Sciatic nerve (tissue), 2 donors: ENCODE measurements at regions not wholly inside any gene's neighbourhood (a gene's known extent, or its start where the extent isn't known, plus 50 kb on each side); places are given as distances from the start of the nearest gene placed in this dataset.
A peak's percentile ranks its signal among the peaks of the same experiment; 100 is the strongest.

Source experiments
- ATAC-seq: fragments of 200-7000 bp; cut with Tn5 transposase; one replicate; pipeline ENCODE4 v1.9.1; 2020; ENCODE audit warnings: mild to moderate bottlenecking, moderate library complexity
- DNase-seq: peaks from one replicate; pipeline ENCODE4 v3.0.0-alpha.2; 2020; ENCODE audit warnings: low spot score
- intact Hi-C: fragments of 100-400 bp; cut with DNase I; formaldehyde crosslinking; loops from one replicate; pipeline ENCODE4 v1.14.2; 2022
- donor health status: DM: no; HTN: no; CAD: no.
- donor health status: DM: no; HTN: no; CAD: no.

GRCh38 chr5:34534523-34535103 is 121.5 kb upstream of the RAI14 start:
- DNase-seq (no peak), ATAC-seq (peak; percentile 57)
- intact Hi-C loops, result no loop called here

GRCh38 chr5:34535433-34535832 is 120.7 kb upstream of the RAI14 start:
- ATAC-seq (no peak), DNase-seq (no peak)
- intact Hi-C loops, result no loop called here

GRCh38 chr5:34535944-34536623 is 120.0 kb upstream of the RAI14 start:
- DNase-seq (no peak), ATAC-seq (no peak)
- intact Hi-C loops, result no loop called here

GRCh38 chr5:34536699-34537098 is 119.4 kb upstream of the RAI14 start:
- ATAC-seq, result no peak
- intact Hi-C loops, result no loop called here

GRCh38 chr5:34538026-34538672 is 118.0 kb upstream of the RAI14 start:
- intact Hi-C loops, result no loop called here
- DNase-seq (no peak), ATAC-seq (peak; percentile 50)

More at GRCh38 chr5:34536699-34537098, 119.4 kb upstream of the RAI14 start:
- DNase-seq, result no peak

GRCh38 chr5:34539183-34539582 is 116.9 kb upstream of the RAI14 start:
- intact Hi-C loops, result no loop called here
- no peak for DNase-seq
- ATAC-seq, result no peak

DNA sequence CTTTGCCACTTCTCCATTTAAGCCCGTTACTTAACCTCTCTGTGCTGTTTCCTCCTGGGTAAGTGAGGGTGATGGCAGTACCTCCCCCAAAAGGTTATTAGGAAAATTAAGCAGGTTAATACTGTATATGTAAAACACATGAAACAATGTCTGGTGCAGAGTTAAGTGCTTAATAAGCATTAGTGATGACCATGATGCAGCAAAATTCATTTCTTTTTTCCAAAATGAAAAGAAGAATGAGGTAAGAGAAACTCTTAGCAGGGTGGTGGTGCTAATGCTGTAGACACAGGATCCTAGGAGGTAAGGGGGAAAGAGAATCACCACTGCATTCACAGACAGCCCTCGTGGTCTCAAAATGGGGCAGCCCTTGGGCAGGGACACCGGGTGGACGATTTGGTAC is 115.1 kb upstream of the RAI14 start:
- intact Hi-C loops, result no loop called here
- ATAC-seq (no peak), DNase-seq (no peak)

GRCh38 chr5:34542818-34543217 is 113.3 kb upstream of the RAI14 start:
- intact Hi-C loops, result no loop called here
- DNase-seq (no peak), ATAC-seq (no peak)

DNA sequence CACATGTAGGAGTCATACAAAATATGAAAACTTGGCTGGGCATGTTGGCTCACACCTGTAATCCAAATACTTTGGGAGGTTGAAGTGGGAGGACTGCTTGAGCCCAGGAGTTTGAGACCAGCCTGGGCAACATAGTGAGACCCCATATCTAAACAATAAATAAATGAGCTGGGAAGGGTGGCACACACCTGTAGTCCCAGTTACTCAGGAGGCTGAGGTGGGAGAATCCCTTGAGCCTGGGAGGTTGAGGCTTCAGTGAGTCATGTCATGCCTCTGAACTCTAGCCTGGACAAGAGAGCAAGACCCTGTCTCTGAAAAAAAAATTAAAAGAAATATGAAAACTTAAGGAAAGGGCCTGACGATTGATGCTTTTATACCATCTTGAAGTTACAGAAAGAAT is 112.4 kb upstream of the RAI14 start:
- intact Hi-C loops, result no loop called here
- ATAC-seq (no peak), DNase-seq (no peak)

DNA sequence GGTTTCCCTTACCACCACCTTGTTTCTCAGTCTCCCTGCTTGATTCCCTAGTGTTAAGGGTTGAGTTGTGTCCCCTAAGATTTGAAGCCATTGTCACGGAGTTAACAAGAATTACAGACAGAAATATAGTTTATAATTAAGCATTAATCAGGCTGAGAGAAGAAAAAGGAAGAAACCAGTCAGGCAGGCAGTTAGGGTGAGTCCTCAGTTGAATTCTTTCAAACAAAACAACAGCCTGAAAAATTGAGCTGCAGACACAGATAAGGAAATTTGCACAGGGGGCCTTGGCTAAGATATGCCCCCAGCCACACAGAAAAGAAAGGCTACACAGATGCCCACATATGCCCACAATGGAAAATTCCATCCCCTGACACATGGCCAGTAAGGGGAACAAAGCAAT is 111.7 kb upstream of the RAI14 start:
- DNase-seq, result no peak
- no peak for ATAC-seq
- intact Hi-C loops, result no loop called here

DNA sequence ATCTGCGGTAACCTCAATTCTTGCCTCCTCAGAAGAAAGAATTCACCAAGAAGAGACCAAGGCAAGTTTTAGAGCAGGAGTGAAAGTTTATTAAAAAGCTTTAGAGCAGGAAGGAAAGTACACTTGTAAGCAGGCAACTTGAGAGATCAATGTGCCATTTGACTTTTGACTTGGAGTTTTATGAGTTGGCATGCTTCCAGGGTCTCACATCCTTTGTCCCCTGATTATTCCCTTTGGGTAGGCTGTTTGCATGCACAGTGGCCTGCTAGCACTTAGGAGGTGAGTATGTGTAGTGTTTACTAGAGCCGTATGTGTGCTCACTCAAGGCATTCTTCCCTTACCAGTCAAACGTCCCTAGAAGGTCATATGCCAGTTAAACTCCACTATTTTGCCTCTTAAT is 111.0 kb upstream of the RAI14 start:
- ATAC-seq, result no peak
- intact Hi-C loops, result no loop called here
- no peak for DNase-seq

GRCh38 chr5:34545626-34546025 is 110.5 kb upstream of the RAI14 start:
- DNase-seq (no peak), ATAC-seq (no peak)
- intact Hi-C loops, result no loop called here

GRCh38 chr5:34547300-34548085 is 108.6 kb upstream of the RAI14 start:
- intact Hi-C loops, result no loop called here
- no peak for ATAC-seq

GRCh38 chr5:34548086-34548403 is 108.1 kb upstream of the RAI14 start:
- intact Hi-C loops, result no loop called here

More at GRCh38 chr5:34547300-34548085, 108.6 kb upstream of the RAI14 start:
- no peak for DNase-seq

DNA sequence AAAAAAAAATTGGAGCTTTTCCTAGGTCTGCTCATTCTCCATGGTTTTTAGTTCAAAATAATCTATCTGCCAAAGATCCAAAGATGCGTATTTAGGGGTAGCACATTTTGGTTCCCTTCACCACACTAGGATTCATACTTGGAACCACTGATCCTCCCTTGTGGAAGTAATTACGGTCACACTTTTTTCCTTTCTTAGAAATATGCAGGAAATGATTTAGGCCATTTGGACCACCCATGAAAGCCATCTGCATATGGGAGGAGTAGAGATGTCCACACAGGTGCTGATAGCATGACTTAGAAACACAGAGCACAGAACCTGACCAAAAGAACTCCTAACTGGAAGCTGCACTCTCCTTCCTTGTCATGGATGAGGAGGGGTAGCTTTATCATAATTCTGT is 105.9 kb upstream of the RAI14 start:
- DNase-seq (no peak), ATAC-seq (peak; percentile 60)
- intact Hi-C loops, result no loop called here

More at GRCh38 chr5:34548086-34548403, 108.1 kb upstream of the RAI14 start:
- ATAC-seq, result no peak
- DNase-seq, result no peak

DNA sequence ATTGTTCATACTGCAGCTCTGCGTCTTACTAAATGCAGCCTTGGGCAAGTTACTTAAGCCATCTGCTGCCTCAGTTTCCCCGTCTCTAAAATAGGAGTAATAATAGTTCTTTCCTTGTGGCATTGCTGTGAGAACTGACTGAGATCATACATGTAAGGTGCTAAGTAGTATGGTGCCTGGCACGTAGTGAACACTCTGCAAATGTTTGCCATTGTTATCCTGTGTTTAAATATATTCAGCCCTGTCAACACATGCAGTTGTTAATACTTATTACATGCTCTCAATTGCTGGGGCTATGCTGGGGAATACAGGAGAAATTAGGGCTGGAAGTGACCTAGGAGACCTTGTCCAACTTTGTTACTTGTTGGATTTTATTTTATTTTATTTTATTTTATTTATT is 105.2 kb upstream of the RAI14 start:
- intact Hi-C loops, result no loop called here
- ATAC-seq (no peak), DNase-seq (no peak)

GRCh38 chr5:34551911-34552433 is 104.2 kb upstream of the RAI14 start:
- ATAC-seq (peak; percentile 80), DNase-seq (no peak)
- intact Hi-C loops, result no loop called here

DNA sequence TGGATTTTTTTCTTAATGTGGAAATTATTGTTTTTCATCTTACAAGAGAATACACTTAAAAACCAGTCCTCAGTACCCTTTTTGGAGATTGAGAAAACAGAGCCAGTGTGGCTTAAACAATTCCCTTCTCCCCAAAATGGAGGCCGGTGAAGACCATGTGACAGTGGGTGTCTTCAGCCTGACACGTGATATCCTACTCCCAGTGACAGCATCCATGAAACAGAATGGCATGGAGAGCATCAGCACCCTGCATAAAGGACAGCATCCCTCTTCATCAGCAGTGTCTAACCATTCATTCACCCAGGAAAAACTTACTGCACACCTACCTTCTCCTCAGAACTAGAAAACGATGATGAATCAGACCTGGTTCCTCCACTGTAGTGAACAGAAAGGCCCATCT is 103.4 kb upstream of the RAI14 start:
- no peak for DNase-seq
- intact Hi-C loops, result no loop called here
- peak; percentile 43 for ATAC-seq

GRCh38 chr5:34553581-34553980 is 102.5 kb upstream of the RAI14 start:
- DNase-seq, result no peak
- intact Hi-C loops, result no loop called here
- no peak for ATAC-seq

DNA sequence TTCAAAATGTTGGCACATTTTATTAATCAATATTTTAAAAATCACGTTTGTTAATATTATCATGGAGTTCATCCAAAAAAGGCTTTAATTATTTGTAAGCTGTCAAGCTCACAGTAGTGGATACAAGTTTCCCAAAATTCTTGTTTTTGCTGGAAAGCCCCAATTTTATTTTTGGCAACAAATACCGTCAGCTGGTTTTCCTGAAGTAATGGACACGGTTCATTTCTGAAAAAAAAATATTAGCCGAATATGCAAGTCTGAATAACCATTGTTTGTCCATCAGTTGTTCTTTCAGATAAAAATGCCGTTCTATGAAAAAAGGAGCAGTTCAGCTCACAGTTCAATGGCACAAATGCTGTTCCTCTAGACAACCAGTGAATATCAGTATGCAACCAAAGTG is 101.5 kb upstream of the RAI14 start:
- no peak for DNase-seq
- no peak for ATAC-seq
- intact Hi-C loops, result no loop called here
